GM08714 (cell line): ENCODE measurements at regions not wholly inside any gene's neighbourhood (a gene's known extent, or its start where the extent isn't known, plus 50 kb on each side); places are given as distances from the start of the nearest gene placed in this dataset.
"Not testable (repeated sequence)": the region's sequence is repeated elsewhere in the genome, so short reads cannot be mapped to it uniquely, and the experiment has no call there.

Experiments used
- H3K4me3 ChIP-seq: fragments of 200-500 bp; sonication (Bioruptor generic); 2 replicates; pipeline ENCODE4 v1.5.1; 2014; ENCODE audit warnings: mild to moderate bottlenecking, low read length, inconsistent platforms
- ZNF274 ChIP-seq: IDR thresholded peaks from 2 replicates; pipeline ENCODE4 v1.6.1; 2012; ENCODE audit warnings: mild to moderate bottlenecking, low read depth, low read length

DNA sequence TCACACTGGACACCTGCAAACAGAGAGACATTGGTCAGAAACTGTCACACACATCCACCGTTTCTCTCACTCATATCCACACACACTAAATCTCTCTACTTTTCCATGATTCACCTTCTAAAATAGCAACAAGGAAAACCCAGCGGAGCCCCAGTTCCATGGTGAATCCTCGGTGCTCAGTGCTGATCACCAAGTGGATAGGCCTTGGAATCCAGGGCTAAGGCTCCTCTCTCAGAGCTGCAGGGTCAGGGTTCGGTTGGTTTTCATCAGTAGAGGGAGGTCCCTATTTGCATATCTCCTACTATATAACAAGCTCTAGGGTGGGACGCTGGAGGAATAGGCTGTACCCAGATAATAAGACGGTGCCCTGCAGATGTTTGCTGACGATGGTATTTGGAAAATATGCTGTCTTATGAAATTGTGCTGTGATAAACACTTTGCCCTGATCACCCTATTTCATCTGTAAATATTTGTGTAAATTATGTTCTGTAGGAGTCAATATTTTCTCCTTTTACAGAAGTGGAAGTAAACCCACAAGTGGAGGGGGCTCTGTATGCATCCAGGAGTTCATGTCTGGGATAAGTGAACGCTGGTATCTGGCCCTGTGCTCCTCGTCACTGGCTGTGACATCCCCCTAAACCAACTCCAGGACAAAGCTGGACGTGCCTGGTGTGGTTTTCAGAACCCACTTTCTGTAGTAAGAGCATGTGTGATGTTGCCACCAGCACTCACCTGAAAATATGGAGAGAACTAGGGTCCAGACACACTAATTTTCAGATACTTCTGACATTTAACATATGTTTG, 709.2 kb downstream of the TMEM121 start:
- H3K4me3 ChIP-seq, result no peak overlapping the region
- no peak for TF ChIP-seq ZNF274

DNA sequence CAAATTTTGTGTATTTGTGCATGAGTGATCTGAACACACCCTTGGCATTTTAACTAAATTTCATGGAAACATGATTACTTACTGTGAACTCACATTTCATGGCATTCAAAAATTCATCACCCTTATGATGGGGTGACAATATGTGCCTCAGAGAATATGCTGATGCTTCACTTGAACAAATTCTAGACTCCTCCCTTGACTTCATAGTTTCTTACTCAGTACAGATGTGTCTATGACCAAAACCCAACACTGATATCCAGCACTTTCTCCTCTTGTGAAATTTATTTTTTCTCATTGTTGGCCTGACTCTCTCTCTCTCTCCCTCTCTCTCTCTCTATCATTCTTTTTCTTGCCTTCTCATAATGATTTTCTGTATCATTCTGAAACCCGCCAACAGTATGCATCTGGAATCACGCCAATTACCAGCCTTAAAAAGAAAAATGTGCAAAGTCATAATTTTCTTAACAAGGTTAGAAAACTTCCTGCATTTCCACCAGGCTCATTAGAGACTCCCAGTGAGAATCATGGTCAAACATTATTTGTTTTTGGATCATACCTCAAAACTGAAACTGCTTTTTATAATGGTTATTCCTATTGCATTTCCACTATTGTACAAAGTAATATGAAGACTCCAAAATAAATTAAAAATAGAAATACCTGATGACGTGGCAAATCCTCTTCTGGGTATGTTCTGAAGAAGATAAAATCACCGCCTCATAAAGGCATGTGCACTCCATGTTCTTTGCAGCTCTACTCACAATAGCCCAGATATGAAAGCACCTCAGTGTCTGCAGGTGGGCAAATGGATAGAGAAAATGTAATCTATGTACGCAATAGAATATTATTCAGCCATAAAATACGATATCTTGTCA, 722.2 kb downstream of the TMEM121 start:
- no peak for TF ChIP-seq ZNF274
- no peak overlapping the region for H3K4me3 ChIP-seq

DNA sequence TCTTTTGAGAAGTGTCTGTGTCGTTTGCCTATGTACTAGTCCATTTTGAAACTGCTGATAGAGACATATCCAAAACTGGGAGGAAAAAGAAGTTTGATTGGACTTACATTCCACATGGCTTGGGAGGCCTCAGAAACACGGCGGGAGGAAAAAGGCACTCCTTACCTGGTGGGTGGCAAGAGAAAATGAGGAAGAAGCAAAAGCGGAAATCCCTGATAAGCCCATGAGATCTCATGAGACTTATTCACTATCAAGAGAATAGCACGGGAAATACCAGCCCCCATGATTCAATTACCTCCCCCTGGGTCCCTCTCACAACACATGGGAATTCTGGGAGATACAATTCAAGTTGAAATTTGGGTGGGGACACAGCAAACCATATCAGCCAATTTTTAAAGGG, 727.6 kb downstream of the TMEM121 start:
- H3K4me3 ChIP-seq, result not testable (repeated sequence)

DNA sequence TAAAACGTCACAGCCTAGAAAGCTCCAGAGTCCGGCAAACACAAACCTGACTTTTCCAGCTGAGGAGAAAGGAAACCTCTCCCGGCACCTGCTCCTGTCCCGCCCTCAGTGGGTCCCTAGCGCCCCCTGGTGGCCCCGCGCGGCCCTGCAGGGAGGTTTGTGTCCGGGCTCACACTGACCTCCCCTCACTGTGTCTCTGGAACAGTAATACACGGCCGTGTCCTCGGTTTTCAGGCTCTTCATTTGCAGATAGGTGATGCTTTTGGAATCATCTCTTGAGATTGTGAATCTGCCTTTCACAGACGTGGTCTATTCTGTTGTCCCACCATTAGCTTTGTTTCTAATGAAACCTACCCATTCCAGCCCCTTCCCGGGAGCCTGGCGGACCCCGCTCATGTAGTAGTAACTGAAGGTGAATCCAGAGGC, 731.2 kb downstream of the TMEM121 start:
- not testable (repeated sequence) for H3K4me3 ChIP-seq

DNA sequence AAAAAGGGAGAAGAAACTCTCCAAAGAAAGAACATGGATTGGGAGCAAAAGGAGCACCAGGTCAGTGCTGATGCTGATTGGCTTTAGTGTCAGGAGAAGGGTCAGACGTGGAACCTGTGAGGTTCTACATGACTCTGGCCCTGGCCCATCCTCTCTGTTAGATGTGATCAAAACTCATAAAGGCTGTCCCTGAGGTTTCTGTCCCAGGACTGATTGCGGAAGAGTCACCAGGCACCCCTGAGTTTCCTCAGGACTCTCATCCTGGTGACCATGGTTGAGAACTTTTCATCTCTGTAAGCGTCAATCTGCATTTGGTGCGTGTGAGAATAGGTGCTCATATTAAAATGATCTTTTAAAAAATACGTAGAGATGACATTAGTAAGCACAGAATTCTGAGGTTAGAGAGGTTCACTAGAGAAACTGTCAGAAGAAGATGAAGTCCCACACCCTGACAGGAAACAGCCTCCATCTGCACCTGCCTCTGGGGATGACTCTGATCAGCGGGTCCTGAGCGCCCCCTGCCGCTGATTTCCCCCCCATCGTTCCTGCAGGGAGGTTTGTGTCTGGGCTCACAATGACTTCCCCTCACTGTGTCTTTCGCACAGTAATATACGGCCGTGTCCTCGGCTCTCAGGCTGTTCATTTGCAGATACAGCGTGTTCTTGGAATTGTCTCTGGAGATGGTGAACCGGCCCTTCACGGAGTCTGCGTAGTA, 741.8 kb downstream of the TMEM121 start:
- no peak overlapping the region; the same call in 1 of the 2 replicates for H3K4me3 ChIP-seq

DNA sequence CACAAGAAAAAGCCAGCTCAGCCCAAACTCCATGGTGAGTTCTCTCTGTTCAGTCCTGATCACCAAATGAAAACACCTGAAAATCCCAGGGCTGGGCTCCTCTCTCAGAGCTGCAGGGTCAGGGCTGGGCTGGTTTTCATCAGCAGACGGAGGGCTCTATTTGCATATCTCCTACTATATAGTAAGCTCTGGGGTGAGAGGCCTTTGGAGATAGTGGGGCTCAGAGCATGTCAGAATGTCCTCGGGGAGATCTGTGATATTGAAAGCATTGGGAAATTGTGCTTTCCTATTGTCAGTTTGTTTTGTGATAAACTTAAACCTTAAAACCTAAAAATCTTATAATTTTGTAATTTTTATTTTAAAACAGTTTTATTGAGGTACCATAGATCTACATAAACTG, 742.6 kb downstream of the TMEM121 start:
- H3K4me3 ChIP-seq, result no peak overlapping the region; the same call in 1 of the 2 replicates
- TF ChIP-seq ZNF274, result no peak

More for the DNA sequence above, 741.8 kb downstream of the TMEM121 start:
- no peak for TF ChIP-seq ZNF274

DNA sequence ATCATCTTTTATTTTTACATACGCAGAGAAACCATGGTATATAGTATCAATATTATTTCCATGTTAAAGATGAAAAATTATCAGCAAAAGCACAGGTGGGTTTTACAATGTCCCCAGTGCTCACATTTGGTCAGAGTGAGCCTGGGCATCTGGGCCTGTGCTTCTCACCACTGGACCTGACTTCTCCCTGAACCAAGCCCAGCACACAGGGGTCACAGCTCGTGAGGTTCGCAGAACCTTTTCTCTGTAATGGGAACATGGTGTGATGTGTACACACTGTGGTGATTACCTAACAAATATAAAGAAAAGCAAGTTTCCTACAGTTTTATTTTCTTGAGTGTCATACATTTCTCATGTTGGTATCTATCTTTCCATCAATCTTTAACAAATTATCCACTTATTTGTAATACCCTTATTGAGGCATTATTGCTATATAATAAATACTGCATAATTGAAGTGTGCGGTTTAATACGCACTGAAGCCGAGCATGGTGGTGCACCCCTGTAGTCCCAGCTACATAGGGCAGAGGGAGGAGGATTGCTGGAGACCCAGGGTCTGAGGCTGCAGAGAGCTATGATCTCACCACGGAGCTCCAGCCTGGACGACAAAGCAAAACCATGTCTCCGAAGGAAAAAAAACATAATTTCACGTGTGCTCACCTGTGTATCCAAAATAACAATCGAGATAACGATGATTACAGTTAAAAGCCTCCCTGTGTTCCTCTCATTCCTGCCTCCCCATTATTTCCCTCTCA, 743.2 kb downstream of the TMEM121 start:
- no peak overlapping the region for H3K4me3 ChIP-seq
- TF ChIP-seq ZNF274, result no peak

DNA sequence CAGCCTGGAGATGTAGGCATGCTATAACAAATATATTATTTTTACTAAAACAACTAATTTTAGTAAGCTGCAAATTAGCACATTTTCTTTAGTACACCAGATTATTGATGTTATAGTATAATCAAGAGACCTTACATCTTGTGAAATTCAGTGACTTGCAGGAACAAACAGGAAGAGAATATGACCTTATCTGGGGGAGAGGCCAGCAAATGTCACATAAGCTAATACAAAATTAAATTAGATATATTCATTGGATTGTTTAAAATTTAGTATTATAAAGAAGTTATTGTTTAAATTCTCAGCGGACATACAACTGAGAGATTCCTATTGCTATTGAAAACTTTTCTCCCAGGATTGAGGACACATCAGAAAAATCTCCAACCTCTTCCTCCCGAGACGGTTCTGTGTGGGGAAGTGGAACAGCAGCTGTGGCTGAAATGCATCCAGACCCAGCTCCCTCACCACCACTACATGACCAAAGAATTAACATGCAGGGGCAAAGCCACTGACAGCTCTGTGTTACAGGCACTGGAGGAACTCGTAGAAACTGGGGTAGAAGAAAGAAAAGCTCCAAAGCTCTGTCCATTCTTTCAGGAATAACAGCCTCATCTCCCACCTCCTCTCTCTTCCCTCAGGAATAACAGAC, 744.2 kb downstream of the TMEM121 start:
- not testable (repeated sequence) for H3K4me3 ChIP-seq

DNA sequence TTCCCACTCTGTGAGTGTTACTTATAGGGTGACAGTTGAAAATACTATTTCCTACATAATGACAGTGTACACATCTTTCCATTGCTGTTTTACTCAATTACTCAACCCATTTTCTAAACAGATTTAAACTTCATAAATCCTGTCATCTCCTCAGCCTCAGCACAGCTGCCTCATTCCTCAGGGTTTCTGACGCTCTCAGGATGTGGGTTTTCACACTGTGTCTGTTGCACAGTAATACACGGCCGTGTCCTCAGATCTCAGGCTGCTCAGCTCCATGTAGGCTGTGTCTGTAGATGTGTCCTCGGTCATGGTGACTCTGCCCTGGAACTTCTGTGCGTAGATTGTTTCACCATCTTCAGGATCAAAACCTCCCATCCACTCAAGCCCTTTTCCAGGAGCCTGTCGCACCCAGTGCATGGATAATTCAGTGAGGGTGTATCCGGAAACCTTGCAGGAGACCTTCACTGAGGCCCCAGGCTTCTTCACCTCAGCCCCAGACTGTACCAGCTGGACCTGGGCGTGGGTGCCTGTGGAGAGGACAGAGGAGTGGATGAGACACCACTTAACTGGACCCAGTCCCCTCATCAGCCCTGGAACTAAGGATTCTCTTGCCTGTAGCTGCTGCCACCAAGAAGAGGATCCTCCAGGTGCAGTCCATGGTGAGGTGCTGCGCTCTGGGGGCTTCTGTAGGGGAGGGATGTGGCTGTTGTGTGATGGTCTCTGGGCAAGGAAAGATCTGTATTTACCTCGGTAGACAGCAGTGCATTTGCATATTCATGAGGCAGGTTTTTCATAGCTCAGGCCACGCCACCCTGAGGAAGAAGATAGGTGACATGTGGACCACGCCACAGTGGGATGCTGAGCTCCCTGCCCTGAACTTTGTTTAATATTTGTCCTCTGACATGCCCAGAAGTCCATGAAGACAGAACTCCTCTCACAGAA, 750.2 kb downstream of the TMEM121 start:
- TF ChIP-seq ZNF274, result no peak
- H3K4me3 ChIP-seq, result no peak overlapping the region

DNA sequence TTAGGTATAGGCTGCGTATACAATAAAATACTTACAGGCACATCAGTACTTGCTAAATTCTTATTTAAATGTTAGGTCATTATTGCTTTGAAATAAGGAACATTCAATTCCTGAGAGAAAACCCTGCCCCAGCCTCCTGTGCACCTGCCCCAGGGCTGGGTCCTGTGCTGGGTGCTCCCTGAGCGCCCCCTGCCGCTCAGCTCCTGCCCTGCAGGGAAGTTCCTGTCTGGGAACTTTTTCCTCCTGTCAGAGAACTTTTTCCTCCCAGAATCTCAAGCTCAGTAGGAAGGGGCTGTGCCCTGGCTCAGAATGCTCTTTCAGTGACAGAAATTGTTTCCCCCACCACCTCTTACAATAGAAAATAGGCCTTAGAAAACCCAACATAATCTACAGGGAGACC, 751.1 kb downstream of the TMEM121 start:
- no peak for TF ChIP-seq ZNF274
- no peak overlapping the region for H3K4me3 ChIP-seq

DNA sequence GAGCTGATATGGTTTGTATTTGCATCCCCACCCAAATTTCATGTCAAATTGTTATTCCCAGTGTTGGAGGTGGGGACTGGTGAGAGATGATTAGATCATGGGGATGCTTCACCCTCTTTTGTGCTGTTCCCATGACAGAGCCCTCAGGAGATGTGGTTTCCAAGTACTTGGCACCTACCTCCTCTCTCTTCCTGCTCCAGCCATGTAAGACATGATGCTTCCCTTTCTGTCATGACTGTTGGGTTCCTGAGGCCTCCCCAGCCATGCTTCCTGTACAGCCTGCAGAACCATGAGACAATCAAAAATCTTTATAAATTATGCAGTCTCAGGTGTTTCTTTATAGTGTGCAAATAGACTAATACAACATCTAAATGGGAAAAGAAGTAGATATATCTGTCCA, 754.5 kb downstream of the TMEM121 start:
- H3K4me3 ChIP-seq, result no peak overlapping the region
- no peak for TF ChIP-seq ZNF274

DNA sequence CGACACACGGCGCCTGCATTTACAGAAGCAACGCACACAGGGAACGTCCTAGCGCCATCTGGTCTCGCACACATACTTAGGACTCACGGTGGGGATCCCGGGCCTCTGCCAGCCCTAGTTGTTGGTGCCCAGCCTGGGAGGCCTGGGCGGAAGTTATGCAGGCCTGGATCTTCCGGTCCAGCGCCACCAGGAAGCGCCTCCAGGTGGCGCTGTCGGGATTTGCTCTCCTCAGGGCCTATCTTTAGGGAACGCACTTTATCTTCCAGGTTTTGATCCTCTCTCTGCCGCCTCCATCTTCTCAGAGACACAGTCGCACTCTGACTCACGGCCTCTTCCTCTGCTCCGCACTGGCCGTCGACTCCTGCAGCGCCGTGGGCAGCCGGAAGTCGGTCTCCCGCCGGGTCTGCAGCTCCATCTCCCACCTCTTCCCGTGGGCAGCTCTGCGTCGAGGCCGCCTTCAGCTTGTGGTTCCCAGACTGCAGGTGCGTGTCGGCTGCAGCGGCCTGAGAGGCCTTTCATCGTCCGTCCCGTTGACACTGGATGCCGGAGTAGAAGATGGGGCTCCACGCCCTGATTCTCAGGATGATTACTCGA, 760.4 kb downstream of the TMEM121 start:
- TF ChIP-seq ZNF274, result no peak

DNA sequence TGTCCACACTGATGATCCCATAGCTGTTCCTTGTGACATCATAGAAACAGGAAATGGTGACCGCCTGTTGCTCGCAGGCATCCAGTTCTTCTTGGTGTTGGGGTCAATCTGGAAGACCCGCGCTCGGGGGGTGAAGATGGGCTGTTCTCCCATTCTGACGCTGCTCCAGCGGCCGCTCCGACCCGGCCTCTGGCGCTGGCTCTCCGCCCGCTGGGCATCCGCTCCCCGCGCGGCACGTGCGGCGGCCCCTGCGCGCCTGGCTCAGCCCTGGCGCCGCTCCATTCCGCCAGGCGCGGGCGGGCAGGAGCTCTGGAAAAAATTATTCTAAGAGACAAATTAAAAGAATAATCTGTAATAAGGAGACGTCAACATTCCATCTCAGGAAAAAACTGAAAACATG, 761.1 kb downstream of the TMEM121 start:
- H3K4me3 ChIP-seq, result no peak overlapping the region; the same call in 1 of the 2 replicates
- TF ChIP-seq ZNF274, result no peak

More for the DNA sequence above, 760.4 kb downstream of the TMEM121 start:
- no peak overlapping the region; the same call in 1 of the 2 replicates for H3K4me3 ChIP-seq
